Tibial nerve (tissue), 4 donors: ENCODE measurements at regions not wholly inside any gene's neighbourhood (a gene's known extent, or its start where the extent isn't known, plus 50 kb on each side); places are given as distances from the start of the nearest gene placed in this dataset.

Experiments
- EP300 ChIP-seq, 2 donors: sonication (generic); formaldehyde crosslinking; IDR thresholded peaks; one replicate each; pipeline ENCODE4 v1.6.1; 2017; ENCODE audit warnings: antibody characterized with exemption in 2 of 2, mild to moderate bottlenecking in 1 of 2
- POLR2A ChIP-seq, 2 donors: fragments of 450-650 bp; IDR thresholded peaks; one replicate each; pipeline ENCODE4 v1.6.1; 2017; ENCODE audit warnings: antibody characterized with exemption in 2 of 2, mild to moderate bottlenecking in 2 of 2, moderate library complexity in 2 of 2
- TF ChIP-seq, protein P1 (sequence below), 5 experiments: fragments of 200-600 bp in 3 of 5; fragments of 450-650 bp in 2 of 5; sonication (generic) in 3 of 5; IDR thresholded peaks; one replicate each; pipeline ENCODE4 v1.5.1; 2016 to 2019; ENCODE audit warnings: antibody characterized with exemption in 5 of 5, mild to moderate bottlenecking in 3 of 5, moderate library complexity in 2 of 5

DNA sequence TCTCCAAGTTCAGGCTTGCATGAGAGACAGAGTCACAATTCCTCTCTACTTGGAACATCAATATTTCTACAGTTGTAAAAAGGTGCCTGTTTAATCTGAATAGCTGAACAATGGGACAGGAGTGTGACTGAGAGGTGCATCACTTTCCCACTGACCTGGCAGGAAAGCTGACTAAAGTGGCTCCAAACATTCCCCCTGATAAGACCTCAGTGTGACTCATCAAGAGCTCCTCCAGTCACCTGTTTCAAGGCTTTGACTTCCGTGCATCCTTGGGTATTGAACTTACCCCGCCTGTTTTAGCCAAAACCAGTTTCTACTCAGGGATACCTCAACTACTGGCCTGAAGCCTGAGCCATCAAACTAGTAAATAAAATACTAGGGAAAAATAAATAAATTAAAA lies 453.9 kb upstream of the DDX18 start:
- TF ChIP-seq, protein P1, sequence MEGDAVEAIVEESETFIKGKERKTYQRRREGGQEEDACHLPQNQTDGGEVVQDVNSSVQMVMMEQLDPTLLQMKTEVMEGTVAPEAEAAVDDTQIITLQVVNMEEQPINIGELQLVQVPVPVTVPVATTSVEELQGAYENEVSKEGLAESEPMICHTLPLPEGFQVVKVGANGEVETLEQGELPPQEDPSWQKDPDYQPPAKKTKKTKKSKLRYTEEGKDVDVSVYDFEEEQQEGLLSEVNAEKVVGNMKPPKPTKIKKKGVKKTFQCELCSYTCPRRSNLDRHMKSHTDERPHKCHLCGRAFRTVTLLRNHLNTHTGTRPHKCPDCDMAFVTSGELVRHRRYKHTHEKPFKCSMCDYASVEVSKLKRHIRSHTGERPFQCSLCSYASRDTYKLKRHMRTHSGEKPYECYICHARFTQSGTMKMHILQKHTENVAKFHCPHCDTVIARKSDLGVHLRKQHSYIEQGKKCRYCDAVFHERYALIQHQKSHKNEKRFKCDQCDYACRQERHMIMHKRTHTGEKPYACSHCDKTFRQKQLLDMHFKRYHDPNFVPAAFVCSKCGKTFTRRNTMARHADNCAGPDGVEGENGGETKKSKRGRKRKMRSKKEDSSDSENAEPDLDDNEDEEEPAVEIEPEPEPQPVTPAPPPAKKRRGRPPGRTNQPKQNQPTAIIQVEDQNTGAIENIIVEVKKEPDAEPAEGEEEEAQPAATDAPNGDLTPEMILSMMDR (IDR thresholded peaks at IDR 0.05) = no peak
- no peak for TF ChIP-seq POLR2A (IDR thresholded peaks at IDR 0.05)
- no peak for TF ChIP-seq EP300 (IDR thresholded peaks at IDR 0.05)
